Dermis blood vessel endothelial cell (primary cell): ENCODE measurements at regions not wholly inside any gene's neighbourhood (a gene's known extent, or its start where the extent isn't known, plus 50 kb on each side); places are given as distances from the start of the nearest gene placed in this dataset.
"Not testable (repeated sequence)": the region's sequence is repeated elsewhere in the genome, so short reads cannot be mapped to it uniquely, and the experiment has no call there.

ENCODE experiments used
- DNase-seq: peaks from one replicate; pipeline ENCODE4 v3.0.0; 2010

DNA sequence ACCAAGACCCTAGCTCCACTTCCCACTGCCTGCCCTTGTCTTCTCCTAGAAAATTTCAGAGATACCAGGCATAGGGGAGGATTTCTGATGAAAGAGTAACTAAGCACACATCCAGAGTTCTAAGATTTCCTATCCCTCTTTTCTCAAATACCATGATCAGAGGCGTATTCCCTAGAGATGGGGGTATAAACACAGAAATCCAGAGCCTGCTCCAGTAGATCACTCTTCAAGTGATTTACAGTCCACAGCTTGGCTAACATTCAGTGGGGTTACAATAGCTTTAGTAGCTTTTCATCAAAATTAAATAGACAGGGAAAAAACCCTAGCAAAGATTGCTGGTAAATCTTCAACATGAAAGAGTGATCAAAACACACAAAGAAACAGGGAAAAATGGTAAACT is 800.7 kb upstream of the GRM7 start:
- no peak for DNase-seq

- DNase-seq = no peak
These were observed 798.4 kb upstream of the GRM7 start for GRCh38 chr3:6062261-6063187.

DNA sequence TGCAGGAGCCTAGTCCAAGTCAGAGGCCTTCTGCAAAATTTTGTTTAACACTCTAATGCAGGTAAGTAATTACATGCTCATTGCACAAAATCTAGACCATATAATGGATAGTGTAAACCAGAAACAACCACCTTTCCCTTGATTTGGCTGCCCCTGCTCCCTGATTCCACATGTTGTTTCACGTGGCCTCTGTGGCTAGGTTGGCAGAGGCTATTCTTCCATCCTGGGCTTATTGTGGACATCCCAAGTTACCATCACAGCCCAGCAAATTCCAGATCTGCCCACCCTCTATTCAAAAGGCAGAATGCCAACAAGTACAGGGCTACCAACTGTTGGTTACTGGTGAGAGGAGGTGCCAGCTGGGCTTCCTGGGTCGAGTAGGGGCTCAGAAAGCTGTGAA is 794.5 kb upstream of the GRM7 start:
- no peak for DNase-seq

DNA sequence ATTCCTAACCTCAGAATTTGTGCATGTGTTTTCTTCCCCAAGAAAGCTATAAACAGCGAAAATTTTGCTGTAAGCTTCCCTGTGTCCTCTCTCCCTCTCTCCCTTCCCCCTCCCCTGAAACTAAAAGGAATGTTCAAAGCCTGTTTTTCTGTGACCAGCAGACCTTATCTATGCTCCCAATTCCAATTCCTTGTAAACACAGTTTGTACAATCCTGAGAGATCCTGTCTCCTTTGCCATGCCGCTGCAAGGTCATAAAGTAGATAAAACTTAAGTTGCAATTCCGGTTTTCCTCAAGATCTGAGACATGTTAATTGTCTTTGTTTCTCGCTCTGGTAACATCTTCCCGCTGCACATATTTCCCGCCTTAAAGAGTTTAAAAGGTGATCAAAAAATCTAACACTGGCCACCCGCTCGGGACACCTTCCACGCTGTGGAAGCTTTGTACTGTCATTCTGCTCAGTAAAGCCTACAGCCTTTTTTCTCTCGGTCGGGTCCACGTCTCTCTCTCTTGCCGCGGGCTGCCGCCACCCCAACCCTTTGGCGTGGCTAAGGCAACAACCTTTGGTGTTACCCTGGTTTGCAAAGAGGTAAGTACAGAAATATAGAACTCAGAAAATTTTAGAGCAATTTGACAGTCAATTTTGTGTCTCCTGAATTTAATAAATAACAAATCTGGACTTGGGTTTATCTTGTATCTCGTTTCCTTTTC is 793.9 kb upstream of the GRM7 start:
- not testable (repeated sequence) for DNase-seq

GRCh38 chr3:6074952-6075351 is 786.0 kb upstream of the GRM7 start:
- DNase-seq = no peak

DNA sequence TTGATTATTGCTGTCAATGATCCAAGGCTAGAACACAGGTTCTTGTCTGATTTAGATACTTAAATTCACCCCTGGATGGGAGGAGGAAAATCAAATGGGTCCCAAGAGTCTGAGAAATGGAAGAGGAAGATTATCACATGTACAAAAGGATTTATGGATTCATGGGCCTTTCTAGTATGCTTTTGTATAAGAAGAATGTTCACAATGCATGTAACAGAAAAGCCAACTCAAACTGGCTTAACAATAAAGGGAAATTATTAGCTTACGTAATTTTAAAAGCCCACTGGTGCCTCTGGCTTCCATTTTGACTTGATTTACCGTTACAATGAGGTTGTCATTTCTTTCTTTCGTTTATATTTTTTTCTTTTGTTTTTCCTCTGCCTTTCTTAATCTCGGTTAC is 782.5 kb upstream of the GRM7 start:
- DNase-seq = no peak

GRCh38 chr3:6079011-6079410 is 781.9 kb upstream of the GRM7 start:
- no peak for DNase-seq

- DNase-seq = no peak
These were observed 781.2 kb upstream of the GRM7 start for GRCh38 chr3:6079561-6080179.

DNA sequence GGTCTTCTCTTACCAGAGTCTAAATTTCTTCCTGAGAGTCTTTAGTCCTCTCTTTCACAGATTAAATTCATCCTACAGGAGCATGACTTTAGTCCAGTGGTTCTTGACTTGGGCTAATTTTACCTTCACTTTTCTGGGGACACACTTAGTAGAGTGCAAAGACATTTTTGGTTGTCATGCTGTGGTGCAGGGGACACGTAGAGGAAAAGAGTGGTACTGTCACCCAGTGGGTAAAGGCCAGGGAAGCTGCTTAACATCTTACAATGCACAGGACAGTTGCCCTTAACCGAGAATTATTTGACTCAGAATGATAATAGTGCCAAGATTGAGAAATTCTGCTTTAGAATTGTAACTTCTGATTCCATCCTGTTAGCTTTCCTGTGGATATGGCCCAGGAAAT is 772.5 kb upstream of the GRM7 start:
- DNase-seq = no peak

DNA sequence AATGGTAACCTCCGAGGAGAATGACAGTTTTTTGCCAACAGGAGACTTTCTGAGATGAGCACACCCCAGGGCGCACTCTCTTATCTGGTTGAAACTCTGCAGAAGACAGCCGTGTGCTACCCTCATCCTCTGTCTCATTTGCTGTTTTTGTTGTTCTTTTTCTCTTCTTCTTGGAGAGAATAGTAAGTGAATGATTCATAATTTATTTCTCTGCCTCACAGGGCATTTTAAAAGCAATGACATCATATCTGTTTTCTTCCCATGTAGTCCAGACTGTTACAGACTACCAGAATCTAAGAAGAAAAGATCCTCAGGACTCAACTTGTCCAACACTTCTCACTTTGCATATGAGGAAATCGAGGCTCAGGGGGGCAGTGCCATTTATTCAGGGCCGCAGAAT is 771.1 kb upstream of the GRM7 start:
- DNase-seq = no peak

DNA sequence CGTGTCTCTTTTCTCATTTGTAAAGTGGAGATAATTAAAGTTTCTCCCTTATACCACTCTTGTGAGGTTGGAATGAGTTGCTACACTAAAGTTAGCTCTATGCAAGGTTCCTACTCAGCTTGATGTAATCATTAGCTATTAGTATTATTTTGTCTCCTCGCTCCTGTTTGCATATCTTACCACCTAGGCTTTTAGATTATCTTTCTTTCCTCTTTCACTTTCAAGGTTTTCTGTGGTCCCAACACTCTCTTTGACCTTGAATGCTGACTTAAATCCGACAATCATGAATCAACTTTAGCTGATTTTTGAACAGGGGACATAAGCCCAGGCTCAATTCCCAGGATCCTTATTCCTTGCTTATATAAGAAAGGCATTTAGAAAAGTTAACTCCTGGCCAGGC is 769.7 kb upstream of the GRM7 start:
- DNase-seq = no peak

DNA sequence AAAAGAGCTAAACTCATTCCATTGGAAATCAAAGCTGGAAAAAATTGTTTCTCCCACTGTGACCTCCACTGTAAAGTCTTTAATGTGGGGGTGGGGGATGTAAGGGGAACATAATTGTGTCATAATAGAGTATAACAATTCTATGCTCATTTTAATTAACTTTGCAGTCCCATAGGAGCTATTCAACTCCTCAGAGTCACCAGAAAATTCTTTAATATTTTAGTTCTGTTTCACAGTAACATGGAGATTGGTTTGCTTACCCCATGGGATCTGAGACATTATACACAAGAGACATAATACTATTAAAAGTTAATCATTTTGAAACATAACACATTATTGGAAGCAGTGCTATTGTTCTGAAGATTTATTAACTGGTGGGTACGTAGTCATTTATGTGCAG is 765.9 kb upstream of the GRM7 start:
- no peak for DNase-seq

- DNase-seq = no peak
These were observed 763.9 kb upstream of the GRM7 start for GRCh38 chr3:6097021-6097420.

DNA sequence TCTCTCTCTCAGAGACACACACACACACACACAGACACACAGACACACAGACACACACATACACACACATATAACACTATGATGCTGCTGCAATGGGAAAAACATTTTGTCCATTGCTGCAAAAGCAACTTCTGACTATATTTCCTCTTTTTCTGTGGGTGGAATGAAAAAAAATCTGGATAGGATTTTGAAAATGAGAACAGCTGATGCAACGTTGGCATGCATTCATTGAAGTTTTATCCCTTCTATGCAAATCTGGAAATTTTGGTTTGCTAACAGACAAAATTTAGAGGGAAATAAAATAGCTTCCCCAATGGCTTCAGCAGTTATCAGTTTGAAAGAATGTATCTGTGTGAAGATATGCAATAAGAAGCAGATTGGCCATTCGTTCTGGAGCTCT is 763.4 kb upstream of the GRM7 start:
- no peak for DNase-seq

DNA sequence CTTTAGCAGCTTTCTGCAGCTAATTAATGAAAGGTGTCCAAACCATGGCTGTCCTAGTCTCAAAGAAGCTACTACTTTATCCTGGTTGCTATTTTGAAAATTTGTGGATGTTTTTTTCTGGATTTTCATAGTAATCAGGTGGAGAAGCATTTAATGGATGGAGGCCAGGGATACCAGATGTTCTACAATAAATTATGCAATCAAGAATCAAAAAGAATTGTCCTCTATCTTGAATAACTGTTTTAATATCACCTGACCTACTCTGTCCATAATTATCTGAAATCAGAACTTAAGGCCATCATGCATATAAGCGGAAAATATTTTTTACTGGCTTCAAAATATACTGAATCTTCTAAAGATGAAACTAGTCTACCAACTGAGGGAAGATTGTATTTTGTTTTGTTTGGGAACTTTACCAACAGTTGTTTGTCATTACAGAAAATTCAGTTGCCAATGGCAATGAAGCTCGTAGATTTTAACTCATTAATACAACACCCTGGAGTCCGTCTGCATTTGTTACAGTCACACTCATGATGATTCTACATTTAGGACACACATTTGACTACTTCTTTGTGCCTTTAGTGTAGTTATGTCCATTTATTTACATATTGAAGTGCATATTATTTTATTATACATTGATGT is 762.3 kb upstream of the GRM7 start:
- DNase-seq = no peak

DNA sequence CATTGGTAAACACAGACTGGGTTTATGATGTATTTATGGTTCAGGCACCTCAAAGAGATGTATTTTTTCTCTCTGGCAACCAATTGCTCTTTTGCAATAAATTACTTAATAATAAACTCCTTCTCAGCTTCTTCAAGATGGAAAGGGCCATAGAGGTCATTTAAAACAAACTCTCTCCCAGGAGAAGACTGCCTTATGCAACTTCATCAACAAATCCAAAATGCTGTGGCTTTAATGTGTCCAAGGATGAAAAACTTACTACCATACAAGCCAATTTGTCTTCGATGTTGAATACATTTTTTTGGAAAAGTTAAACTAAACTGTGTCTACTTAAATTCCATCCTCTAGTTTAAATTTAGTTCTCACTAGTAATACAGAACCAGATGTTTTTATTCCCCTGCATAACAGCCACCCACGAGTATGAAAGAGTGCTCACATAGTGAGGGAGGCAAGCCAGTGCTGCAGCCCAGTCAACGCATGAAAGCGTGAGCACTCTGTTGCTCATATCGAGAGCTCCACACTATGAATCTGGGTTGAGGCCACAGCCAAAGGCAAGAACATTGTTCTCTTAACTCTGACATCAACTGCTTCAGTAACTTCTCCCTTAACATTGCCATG is 761.3 kb upstream of the GRM7 start:
- DNase-seq = no peak

- DNase-seq = no peak
These were observed 755.7 kb upstream of the GRM7 start for GRCh38 chr3:6105187-6105586.

DNA sequence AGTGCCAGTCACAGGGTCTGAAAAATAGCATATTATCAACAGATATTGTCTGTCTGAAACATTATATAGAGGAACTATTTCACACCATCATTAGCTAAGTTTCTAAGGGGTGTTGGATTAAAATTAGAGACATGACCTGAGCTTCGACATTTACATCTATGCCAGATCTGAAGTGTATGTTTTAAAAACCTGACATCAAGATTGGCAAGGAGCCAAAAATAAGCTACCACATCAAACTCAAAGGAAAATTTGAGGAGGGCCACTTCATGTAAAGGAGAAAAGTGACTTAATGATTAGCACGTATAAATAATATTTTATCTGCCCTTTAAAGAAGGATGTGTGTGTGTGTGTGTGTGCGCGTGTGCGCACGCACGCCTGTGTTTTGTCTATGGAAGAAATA is 752.0 kb upstream of the GRM7 start:
- no peak for DNase-seq

- no peak for DNase-seq
These were observed 750.5 kb upstream of the GRM7 start for GRCh38 chr3:6110451-6110850.

DNA sequence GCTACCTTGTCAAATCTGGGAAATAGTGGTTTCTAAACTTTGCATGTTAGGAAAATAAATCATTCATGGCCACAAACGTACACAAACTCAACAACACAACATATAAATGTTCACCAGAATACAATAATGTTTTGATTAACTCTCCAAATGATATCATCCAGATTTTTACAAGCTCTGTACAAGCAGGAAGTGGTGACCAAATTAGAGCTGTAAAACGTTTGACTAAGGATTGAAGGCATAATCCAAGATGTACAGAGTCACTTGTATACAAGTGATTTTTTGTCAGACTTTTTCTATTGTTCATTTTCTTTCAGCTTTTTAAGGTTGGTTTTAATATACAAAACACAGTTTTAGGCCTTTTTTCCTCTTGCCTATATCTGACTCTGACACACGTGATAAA is 748.4 kb upstream of the GRM7 start:
- DNase-seq = no peak

GRCh38 chr3:6113338-6113737 is 747.6 kb upstream of the GRM7 start:
- DNase-seq = no peak

DNA sequence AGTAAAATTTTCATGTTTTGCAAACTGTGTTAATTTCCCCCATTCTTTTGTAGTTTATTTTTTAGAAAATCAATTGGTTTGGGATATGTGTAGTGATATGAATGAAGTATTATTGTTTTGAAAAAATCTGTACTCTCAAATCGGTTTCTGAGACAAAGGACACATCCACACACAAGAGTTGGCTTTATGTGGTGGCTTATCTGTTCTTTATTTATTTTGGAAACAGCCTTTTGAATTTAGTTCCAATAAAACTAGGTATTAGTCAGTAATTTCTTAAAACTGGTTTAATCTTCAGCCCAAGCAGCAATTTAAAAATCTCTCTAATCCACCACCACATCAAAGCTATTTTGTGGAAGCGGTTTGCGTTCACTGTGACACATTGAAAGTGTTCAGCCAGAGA is 741.5 kb upstream of the GRM7 start:
- no peak for DNase-seq

DNA sequence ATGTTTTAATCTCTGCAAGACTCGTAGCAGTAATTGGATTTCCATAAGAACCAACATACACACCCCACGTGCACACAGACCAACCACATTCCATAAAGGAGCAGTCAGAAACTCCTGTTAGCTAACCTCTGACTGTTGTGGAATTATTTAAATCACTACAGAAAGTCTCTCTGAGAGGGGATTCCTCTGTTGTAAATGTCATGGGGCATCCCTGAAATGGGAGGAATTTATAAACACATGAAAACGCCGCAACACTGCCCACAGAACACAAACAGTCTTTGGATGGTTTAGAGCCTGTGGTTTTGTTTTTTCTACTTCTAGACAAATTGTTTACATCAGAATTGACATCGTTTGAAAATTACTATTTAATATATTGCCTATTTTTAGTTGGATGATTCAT is 740.1 kb upstream of the GRM7 start:
- DNase-seq = no peak
